Prostate gland (tissue), 2 donors: ENCODE measurements at regions not wholly inside any gene's neighbourhood (a gene's known extent, or its start where the extent isn't known, plus 50 kb on each side); places are given as distances from the start of the nearest gene placed in this dataset.

ENCODE experiments used
- DNase-seq: peaks from one replicate; pipeline ENCODE4 v3.0.0-alpha.2; 2019; ENCODE audit warnings: low spot score
- H3K27ac ChIP-seq, 2 donors: fragments of 200-600 bp; sonication (generic); 2 replicates each; pipeline ENCODE4 v1.5.1; 2017 to 2019
- H3K27me3 ChIP-seq: fragments of 200-600 bp; sonication (generic); replicated peaks from 2 replicates; pipeline ENCODE4 v1.5.1; 2019; ENCODE audit not compliant: insufficient read depth
- H3K36me3 ChIP-seq, 2 donors: fragments of 200-600 bp; sonication (generic); 1 replicate in 1 of 2; 2 replicates in 1 of 2; pipeline versions ENCODE4 v1.5.1 to v1.8.1; 2017 to 2019
- H3K4me1 ChIP-seq: fragments of 200-600 bp; sonication (generic); replicated peaks from 2 replicates; pipeline ENCODE4 v1.5.1; 2019
- H3K4me3 ChIP-seq, 2 donors: fragments of 200-600 bp; sonication (generic); 2 replicates each; pipeline ENCODE4 v1.5.1; 2017 to 2019
- H3K9me3 ChIP-seq: fragments of 200-600 bp; sonication (generic); 2 replicates; pipeline ENCODE4 v1.5.1; 2017
- POLR2A ChIP-seq: fragments of 450-650 bp; IDR thresholded peaks from one replicate; pipeline ENCODE4 v1.6.1; 2016; ENCODE audit warnings: antibody characterized with exemption, mild to moderate bottlenecking
- POLR2AphosphoS5 ChIP-seq: sonication (generic); formaldehyde crosslinking; IDR thresholded peaks from one replicate; pipeline ENCODE4 v1.6.1; 2017; ENCODE audit warnings: antibody characterized with exemption
- WGBS: methylation state at CpG from one replicate; pipeline ENCODE4 v1.1.5; 2018; 5-methylcytosine and 5-hydroxymethylcytosine counted together
- intact Hi-C: fragments of 100-400 bp; cut with DNase I; formaldehyde crosslinking; loops from one replicate; pipeline ENCODE4 v1.14.2; 2022
- TF ChIP-seq, protein P1 (sequence below), 4 experiments: fragments of 200-600 bp in 2 of 4; fragments of 450-650 bp in 2 of 4; sonication (generic) in 2 of 4; IDR thresholded peaks; 1 replicate in 3 of 4; 2 replicates in 1 of 4; pipeline ENCODE4 v1.5.1; 2016 to 2019; ENCODE audit warnings: antibody characterized with exemption in 4 of 4, mild to moderate bottlenecking in 2 of 4, moderate library complexity in 2 of 4

DNA sequence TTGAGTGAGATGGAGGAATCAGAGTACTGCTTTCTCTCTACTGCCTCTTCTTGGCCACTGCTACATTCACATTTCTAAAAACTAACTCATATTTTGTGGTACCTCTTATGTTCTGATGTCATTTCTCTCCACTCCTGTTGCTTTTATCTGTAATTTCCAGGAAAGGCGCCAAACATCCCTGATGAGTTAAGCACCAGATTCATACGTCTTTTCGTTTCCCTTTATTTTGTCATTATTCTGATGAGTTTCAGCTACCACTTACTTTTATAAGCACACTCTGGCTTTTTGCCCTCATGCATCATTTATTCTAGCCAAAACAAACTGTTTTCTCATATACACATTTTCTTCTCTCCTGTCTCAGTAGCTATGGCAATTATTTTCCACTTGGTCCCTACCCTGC is 680.0 kb downstream of the RNF144B start:
- no peaks in the 10 kb centered on the region for H3K9me3 ChIP-seq
- no peaks in the 10 kb centered on the region for H3K27me3 ChIP-seq
- 68% methylated on average over 3 of the region's 3 CpGs for WGBS
- no peaks in the 10 kb centered on the region for H3K36me3 ChIP-seq
- no peak overlapping the region for H3K27ac ChIP-seq
- H3K4me3 ChIP-seq: no peak overlapping the region
- TF ChIP-seq POLR2A (no peak), POLR2AphosphoS5 (no peak)
- TF ChIP-seq, protein P1, sequence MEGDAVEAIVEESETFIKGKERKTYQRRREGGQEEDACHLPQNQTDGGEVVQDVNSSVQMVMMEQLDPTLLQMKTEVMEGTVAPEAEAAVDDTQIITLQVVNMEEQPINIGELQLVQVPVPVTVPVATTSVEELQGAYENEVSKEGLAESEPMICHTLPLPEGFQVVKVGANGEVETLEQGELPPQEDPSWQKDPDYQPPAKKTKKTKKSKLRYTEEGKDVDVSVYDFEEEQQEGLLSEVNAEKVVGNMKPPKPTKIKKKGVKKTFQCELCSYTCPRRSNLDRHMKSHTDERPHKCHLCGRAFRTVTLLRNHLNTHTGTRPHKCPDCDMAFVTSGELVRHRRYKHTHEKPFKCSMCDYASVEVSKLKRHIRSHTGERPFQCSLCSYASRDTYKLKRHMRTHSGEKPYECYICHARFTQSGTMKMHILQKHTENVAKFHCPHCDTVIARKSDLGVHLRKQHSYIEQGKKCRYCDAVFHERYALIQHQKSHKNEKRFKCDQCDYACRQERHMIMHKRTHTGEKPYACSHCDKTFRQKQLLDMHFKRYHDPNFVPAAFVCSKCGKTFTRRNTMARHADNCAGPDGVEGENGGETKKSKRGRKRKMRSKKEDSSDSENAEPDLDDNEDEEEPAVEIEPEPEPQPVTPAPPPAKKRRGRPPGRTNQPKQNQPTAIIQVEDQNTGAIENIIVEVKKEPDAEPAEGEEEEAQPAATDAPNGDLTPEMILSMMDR (IDR thresholded peaks at IDR 0.05): no peak
- DNase-seq: no peak
- H3K4me1 ChIP-seq: no peaks in the 10 kb centered on the region
- intact Hi-C loops: no loop called here

DNA sequence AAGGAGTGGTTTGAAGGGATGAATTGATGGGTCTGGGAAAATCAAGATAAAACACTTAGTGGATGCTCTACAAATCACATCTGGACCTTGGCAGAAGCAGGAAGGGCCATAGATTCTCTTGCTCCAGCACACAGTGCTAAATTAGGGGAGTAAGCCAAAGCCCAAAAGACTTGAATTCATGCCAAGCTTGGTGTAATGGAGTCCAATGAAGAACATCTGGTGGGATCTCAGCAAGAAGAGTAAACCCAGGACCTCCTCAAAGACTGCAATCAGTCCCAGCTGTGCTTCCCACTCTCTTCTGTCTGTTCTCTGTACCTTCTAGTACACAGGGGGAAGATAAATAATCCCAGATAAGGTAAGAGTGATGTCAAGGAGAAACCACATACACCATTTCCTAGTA is 683.4 kb downstream of the RNF144B start:
- no peak for DNase-seq
- Histone ChIP-seq H3K9me3 (no peaks in the 10 kb centered on the region), H3K27ac (no peak overlapping the region), H3K27me3 (no peaks in the 10 kb centered on the region), H3K36me3 (no peaks in the 10 kb centered on the region), H3K4me1 (no peaks in the 10 kb centered on the region), H3K4me3 (no peak overlapping the region)
- TF ChIP-seq POLR2AphosphoS5 (no peak), POLR2A (no peak)
- TF ChIP-seq, protein P1 (IDR thresholded peaks at IDR 0.05): no peak
- intact Hi-C loops: no loop called here

DNA sequence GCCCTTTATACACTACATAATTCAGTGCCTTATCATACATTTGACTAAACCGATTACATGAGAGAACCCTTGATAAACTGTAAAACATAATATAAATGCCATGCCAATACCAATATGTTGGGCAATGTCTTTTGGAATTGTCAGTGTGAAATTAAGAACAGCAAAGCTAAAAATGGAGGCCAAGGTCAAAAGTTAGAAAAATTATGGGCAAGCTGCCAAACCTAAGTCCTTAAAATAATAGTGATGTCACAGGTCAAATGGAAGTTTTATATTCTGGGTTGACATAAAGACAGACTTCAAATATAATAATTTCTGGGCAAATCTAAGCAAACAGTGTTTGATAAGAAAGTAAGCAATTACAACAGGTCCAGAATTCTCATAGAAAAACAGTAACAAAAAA is 696.7 kb downstream of the RNF144B start:
- no peak for DNase-seq
- intact Hi-C loops: no loop called here

DNA sequence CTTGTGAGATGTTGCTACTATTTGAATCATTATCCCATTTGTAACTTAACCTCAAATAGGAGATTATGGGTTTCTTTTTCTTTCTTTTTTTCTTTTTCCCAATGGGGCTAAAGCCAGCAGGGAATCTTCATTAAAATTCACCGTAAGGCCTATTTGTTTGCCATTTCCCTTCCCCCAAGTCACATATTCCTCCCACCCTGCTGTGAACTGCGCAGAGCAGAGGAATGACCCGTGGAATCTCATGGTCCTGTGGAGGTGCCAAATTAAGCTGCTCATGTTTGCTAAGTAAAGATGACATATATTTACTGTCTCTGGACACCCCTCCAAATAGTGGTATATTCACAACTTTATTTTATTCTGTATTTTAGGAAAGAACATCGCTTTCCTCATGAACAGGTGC is 699.3 kb downstream of the RNF144B start:
- Histone ChIP-seq H3K36me3 (no peaks in the 10 kb centered on the region), H3K9me3 (no peaks in the 10 kb centered on the region), H3K4me1 (no peaks in the 10 kb centered on the region), H3K27me3 (no peaks in the 10 kb centered on the region), H3K27ac (no peak overlapping the region), H3K4me3 (no peak overlapping the region)
- TF ChIP-seq, protein P1 (IDR thresholded peaks at IDR 0.05): no peak
- TF ChIP-seq POLR2A: no peak
- TF ChIP-seq POLR2AphosphoS5: no peak
- no peak for DNase-seq
- intact Hi-C loops: no loop called here
- 68% methylated on average over 4 of the region's 4 CpGs for WGBS

More for the DNA sequence above, 696.7 kb downstream of the RNF144B start:
- H3K36me3 ChIP-seq: no peaks in the 10 kb centered on the region
- no peaks in the 10 kb centered on the region for H3K9me3 ChIP-seq
- no peaks in the 10 kb centered on the region for H3K4me1 ChIP-seq
- H3K4me3 ChIP-seq: no peak overlapping the region
- TF ChIP-seq POLR2A (no peak), POLR2AphosphoS5 (no peak)
- TF ChIP-seq, protein P1 (IDR thresholded peaks at IDR 0.05): no peak
- H3K27me3 ChIP-seq: no peaks in the 10 kb centered on the region
- 88% methylated on average over 1 of the region's 1 CpG for WGBS
- no peak overlapping the region for H3K27ac ChIP-seq

DNA sequence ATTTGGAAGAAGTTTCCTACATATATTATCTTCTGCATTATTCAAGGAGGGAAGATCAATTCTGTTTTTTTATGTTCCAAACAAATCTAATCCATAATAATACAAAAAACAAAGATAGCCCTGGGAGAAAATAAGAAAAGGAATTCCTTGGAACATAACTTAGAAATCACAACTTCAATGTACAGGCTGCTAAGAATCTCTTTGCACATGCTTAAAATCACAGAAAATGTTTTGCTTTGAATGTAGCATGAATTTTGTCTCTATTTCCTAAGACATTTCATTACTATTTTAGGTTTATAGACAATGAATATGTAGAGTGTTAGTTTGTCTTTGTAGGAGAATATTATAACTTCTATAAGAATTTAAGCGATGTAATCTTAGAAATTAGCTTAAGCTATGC is 700.1 kb downstream of the RNF144B start:
- H3K4me3 ChIP-seq: no peak overlapping the region
- TF ChIP-seq POLR2AphosphoS5 (no peak), POLR2A (no peak)
- TF ChIP-seq, protein P1 (IDR thresholded peaks at IDR 0.05): no peak
- DNase-seq: no peak
- no peaks in the 10 kb centered on the region for H3K9me3 ChIP-seq
- H3K27me3 ChIP-seq: no peaks in the 10 kb centered on the region
- no peaks in the 10 kb centered on the region for H3K4me1 ChIP-seq
- intact Hi-C loops: no loop called here
- no peaks in the 10 kb centered on the region for H3K36me3 ChIP-seq
- WGBS: 90% methylated on average over 1 of the region's 1 CpG
- H3K27ac ChIP-seq: no peak overlapping the region
